HG03460 (cell line): ENCODE measurements at regions not wholly inside any gene's neighbourhood (a gene's known extent, or its start where the extent isn't known, plus 50 kb on each side); places are given as distances from the start of the nearest gene placed in this dataset.

ENCODE experiments used
- ATAC-seq: cut with Tn5 transposase; IDR thresholded peaks from one replicate; pipeline ENCODE4 v1.9.1; 2021; ENCODE audit not compliant: unreplicated experiment

- ATAC-seq = no peak
Measured at GRCh38 chr2:146869328-146869727, 975.5 kb upstream of the ACVR2A start.

GRCh38 chr2:146868051-146868450 is 976.8 kb upstream of the ACVR2A start:
- ATAC-seq = no peak

- ATAC-seq = no peak
Measured at GRCh38 chr2:146867477-146867986, 977.3 kb upstream of the ACVR2A start.

- ATAC-seq = no peak
Measured at GRCh38 chr2:146853741-146854444, 990.9 kb upstream of the ACVR2A start.

GRCh38 chr2:146852661-146853060 is 992.2 kb upstream of the ACVR2A start:
- ATAC-seq = no peak

- no peak for ATAC-seq
Measured at GRCh38 chr2:146850746-146851145, 994.1 kb upstream of the ACVR2A start.

GRCh38 chr2:146847846-146848245 is 997.0 kb upstream of the ACVR2A start:
- ATAC-seq = no peak

GRCh38 chr2:146844226-146844990 is 1000.4 kb upstream of the ACVR2A start:
- ATAC-seq = no peak

- ATAC-seq = no peak
Measured at GRCh38 chr2:146837857-146838256, 1007.0 kb upstream of the ACVR2A start.

- no peak for ATAC-seq
Measured at GRCh38 chr2:146826388-146826787, 1018.4 kb upstream of the ACVR2A start.

GRCh38 chr2:146821836-146822316 is 1023.0 kb upstream of the ACVR2A start:
- no peak for ATAC-seq

- ATAC-seq = no peak
Measured at GRCh38 chr2:146820672-146821071, 1024.2 kb upstream of the ACVR2A start.

- no peak for ATAC-seq
Measured at GRCh38 chr2:146818122-146818521, 1026.7 kb upstream of the ACVR2A start.

- ATAC-seq = no peak
Measured at GRCh38 chr2:146817613-146818012, 1027.2 kb upstream of the ACVR2A start.

- ATAC-seq = no peak
Measured at GRCh38 chr2:146814971-146815370, 1029.9 kb upstream of the ACVR2A start.

GRCh38 chr2:146807568-146808168 is 1037.2 kb upstream of the ACVR2A start:
- ATAC-seq = no peak

- ATAC-seq = no peak
Measured at GRCh38 chr2:146806364-146807005, 1038.3 kb upstream of the ACVR2A start.

GRCh38 chr2:146804288-146804687 is 1040.5 kb upstream of the ACVR2A start:
- no peak for ATAC-seq

- ATAC-seq = no peak
Measured at GRCh38 chr2:146801886-146802285, 1042.9 kb upstream of the ACVR2A start.

- ATAC-seq = no peak
Measured at GRCh38 chr2:146786396-146786795, 1058.4 kb upstream of the ACVR2A start.

- ATAC-seq = no peak
Measured at GRCh38 chr2:146785101-146785500, 1059.7 kb upstream of the ACVR2A start.
